Right ventricle myocardium superior (tissue), 1 donor: ENCODE measurements at regions not wholly inside any gene's neighbourhood (a gene's known extent, or its start where the extent isn't known, plus 50 kb on each side); places are given as distances from the start of the nearest gene placed in this dataset.
"Not testable (repeated sequence)": the region's sequence is repeated elsewhere in the genome, so short reads cannot be mapped to it uniquely, and the experiment has no call there.

Experiments used
- ATAC-seq: fragments of 200-7000 bp; cut with Tn5 transposase; one replicate; pipeline ENCODE4 v1.9.1; 2020; ENCODE audit warnings: mild to moderate bottlenecking; ENCODE audit not compliant: poor library complexity
- DNase-seq: peaks from one replicate; pipeline ENCODE4 v3.0.0-alpha.2; 2020
- intact Hi-C: fragments of 100-400 bp; cut with DNase I; formaldehyde crosslinking; loops from one replicate; pipeline ENCODE4 v1.11.2; 2022
- donor health status: DM: no; HTN: yes; CAD: no; lungs with severe emphysema.

GRCh38 chr7:13770305-13770704 lies 219.2 kb downstream of the ETV1 start:
- DNase-seq, result no peak
- no peak for ATAC-seq

GRCh38 chr7:13774976-13775375 lies 214.5 kb downstream of the ETV1 start:
- intact Hi-C loops, result no loop called here
- no peak for ATAC-seq
- no peak for DNase-seq

More at GRCh38 chr7:13770305-13770704, 219.2 kb downstream of the ETV1 start:
- intact Hi-C loops, result no loop called here

GRCh38 chr7:13777242-13777641 lies 212.2 kb downstream of the ETV1 start:
- intact Hi-C loops, result no loop called here
- ATAC-seq, result no peak
- DNase-seq, result no peak

GRCh38 chr7:13778967-13779366 lies 210.5 kb downstream of the ETV1 start:
- ATAC-seq (no peak), DNase-seq (no peak)
- intact Hi-C loops, result no loop called here

GRCh38 chr7:13790611-13791010 lies 198.9 kb downstream of the ETV1 start:
- DNase-seq, result no peak
- no peak for ATAC-seq
- intact Hi-C loops, result no loop called here

GRCh38 chr7:13792208-13792607 lies 197.3 kb downstream of the ETV1 start:
- no peak for DNase-seq
- intact Hi-C loops, result no loop called here
- ATAC-seq, result no peak

- intact Hi-C loops, result no loop called here
- ATAC-seq (no peak), DNase-seq (no peak)
Observed at GRCh38 chr7:13793926-13794325, 195.5 kb downstream of the ETV1 start.

- intact Hi-C loops, result no loop called here
- DNase-seq (no peak), ATAC-seq (no peak)
Observed at GRCh38 chr7:13794581-13794980, 194.9 kb downstream of the ETV1 start.

- DNase-seq (no peak), ATAC-seq (no peak)
- intact Hi-C loops, result no loop called here
Observed at GRCh38 chr7:13797545-13797944, 191.9 kb downstream of the ETV1 start.

GRCh38 chr7:13800694-13801448 lies 188.6 kb downstream of the ETV1 start:
- DNase-seq, result no peak
- intact Hi-C loops, result no loop called here
- no peak for ATAC-seq

GRCh38 chr7:13801669-13802068 lies 187.8 kb downstream of the ETV1 start:
- intact Hi-C loops, result no loop called here
- ATAC-seq (no peak), DNase-seq (no peak)

- intact Hi-C loops, result no loop called here
- DNase-seq, result no peak
- no peak for ATAC-seq
Observed at GRCh38 chr7:13802651-13803050, 186.8 kb downstream of the ETV1 start.

- intact Hi-C loops, result no loop called here
- DNase-seq (no peak), ATAC-seq (no peak)
Observed at GRCh38 chr7:13803134-13803533, 186.3 kb downstream of the ETV1 start.

- ATAC-seq, intact Hi-C loops, DNase-seq: not testable (repeated sequence)
Observed at GRCh38 chr7:13806089-13806867, 183.2 kb downstream of the ETV1 start.

GRCh38 chr7:13817230-13817629 lies 172.2 kb downstream of the ETV1 start:
- intact Hi-C loops, DNase-seq, ATAC-seq: not testable (repeated sequence)

GRCh38 chr7:13821152-13821787 lies 168.2 kb downstream of the ETV1 start:
- ATAC-seq (no peak), DNase-seq (no peak)
- intact Hi-C loops, result no loop called here

- intact Hi-C loops, result no loop called here
- ATAC-seq, result no peak
- no peak for DNase-seq
Observed at GRCh38 chr7:13822678-13823077, 166.8 kb downstream of the ETV1 start.

GRCh38 chr7:13826752-13827151 lies 162.7 kb downstream of the ETV1 start:
- intact Hi-C loops, result no loop called here
- ATAC-seq (no peak), DNase-seq (no peak)

- intact Hi-C loops, result no loop called here
- no peak for ATAC-seq
- DNase-seq, result no peak
Observed at GRCh38 chr7:13827716-13828115, 161.8 kb downstream of the ETV1 start.

- DNase-seq (no peak), ATAC-seq (no peak)
- intact Hi-C loops, result no loop called here
Observed at GRCh38 chr7:13829231-13829630, 160.2 kb downstream of the ETV1 start.
